T-helper 17 cell (primary cell): ENCODE measurements at regions not wholly inside any gene's neighbourhood (a gene's known extent, or its start where the extent isn't known, plus 50 kb on each side); places are given as distances from the start of the nearest gene placed in this dataset.
"Not testable (repeated sequence)": the region's sequence is repeated elsewhere in the genome, so short reads cannot be mapped to it uniquely, and the experiment has no call there.

Source experiments
- ATAC-seq: fragments of 150-1000 bp; cut with Tn5 transposase; 2 replicates; pipeline ENCODE4 v1.10.0; 2021; ENCODE audit warnings: mild to moderate bottlenecking, moderate library complexity
- DNase-seq, 3 donors: peaks; one replicate each; pipeline versions ENCODE4 v3.0.0 to v3.0.0-alpha.2; 2020 to 2021
- H3K9me3 ChIP-seq: one replicate; pipeline ENCODE4 v1.7.0; 2013; ENCODE audit warnings: low read length, mild to moderate bottlenecking; ENCODE audit not compliant: control insufficient read depth, poor library complexity, severe bottlenecking
- H3K27ac Mint-ChIP-seq: one replicate; pipeline ENCODE4 v1.8.0; 2022; ENCODE audit warnings: mild to moderate bottlenecking, moderate library complexity, mixed read lengths
- H3K27me3 Mint-ChIP-seq: one replicate; pipeline ENCODE4 v1.8.0; 2022; ENCODE audit warnings: mixed read lengths
- H3K36me3 Mint-ChIP-seq: one replicate; pipeline ENCODE4 v1.8.0; 2022; ENCODE audit warnings: low read depth, mixed read lengths
- H3K4me1 Mint-ChIP-seq: one replicate; pipeline ENCODE4 v1.8.0; 2022; ENCODE audit warnings: mild to moderate bottlenecking, mixed read lengths
- H3K4me3 Mint-ChIP-seq: one replicate; pipeline ENCODE4 v1.8.0; 2022; ENCODE audit warnings: mild to moderate bottlenecking, moderate library complexity, mixed read lengths

GRCh38 chr2:167833294-167833693, 414.1 kb downstream of the STK39 start:
- Mint-ChIP-seq H3K27ac (no peak overlapping the region), H3K36me3 (no peaks in the 10 kb centered on the region), H3K4me1 (no peaks in the 10 kb centered on the region), H3K4me3 (no peak overlapping the region), H3K27me3 (peaks cover 18% of the 10 kb centered on the region)
- DNase-seq, result no peak
- ATAC-seq, result no peak
- H3K9me3 ChIP-seq, result no peaks in the 10 kb centered on the region

DNA sequence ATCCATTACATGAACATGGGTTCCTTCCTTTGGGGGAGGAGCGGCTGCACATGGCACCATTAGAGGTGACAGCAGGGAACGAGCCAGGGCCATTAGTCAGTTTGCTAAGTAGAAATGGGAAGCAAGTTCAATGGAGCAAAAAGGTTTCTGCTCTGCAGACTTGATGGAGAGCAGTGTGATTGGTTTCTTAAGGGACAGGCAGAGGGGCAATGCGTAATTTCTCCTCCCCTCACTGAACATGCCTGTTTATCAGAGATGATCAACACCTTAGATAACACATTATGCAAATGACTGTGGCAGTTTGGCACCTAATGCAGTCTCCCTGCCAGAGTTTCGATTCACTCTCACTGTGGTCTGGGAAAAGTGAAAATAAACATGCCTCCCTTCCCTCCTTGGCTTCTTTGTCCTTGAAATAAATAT, 414.5 kb downstream of the STK39 start:
- Mint-ChIP-seq H3K36me3 (no peaks in the 10 kb centered on the region), H3K4me3 (no peak overlapping the region), H3K27me3 (peaks cover 18% of the 10 kb centered on the region), H3K27ac (no peak overlapping the region), H3K4me1 (no peaks in the 10 kb centered on the region)
- ATAC-seq (no peak), DNase-seq (no peak)
- no peaks in the 10 kb centered on the region for H3K9me3 ChIP-seq

GRCh38 chr2:167827352-167828097, 419.9 kb downstream of the STK39 start:
- no peak overlapping the region for H3K27ac Mint-ChIP-seq
- no peaks in the 10 kb centered on the region for H3K9me3 ChIP-seq
- no peaks in the 10 kb centered on the region for H3K36me3 Mint-ChIP-seq
- H3K4me1 Mint-ChIP-seq, result no peaks in the 10 kb centered on the region
- ATAC-seq (no peak), DNase-seq (no peak)
- peaks cover 11% of the 10 kb centered on the region for H3K27me3 Mint-ChIP-seq
- H3K4me3 Mint-ChIP-seq, result no peak overlapping the region

GRCh38 chr2:167826906-167827305, 420.5 kb downstream of the STK39 start:
- Mint-ChIP-seq H3K27ac (no peak overlapping the region), H3K36me3 (no peaks in the 10 kb centered on the region), H3K4me3 (no peak overlapping the region), H3K27me3 (peaks cover 6% of the 10 kb centered on the region), H3K4me1 (no peaks in the 10 kb centered on the region)
- ATAC-seq (no peak), DNase-seq (no peak)
- H3K9me3 ChIP-seq, result no peaks in the 10 kb centered on the region

- DNase-seq (no peak), ATAC-seq (no peak)
- peaks cover 6% of the 10 kb centered on the region for H3K27me3 Mint-ChIP-seq
- no peaks in the 10 kb centered on the region for H3K4me1 Mint-ChIP-seq
- H3K9me3 ChIP-seq, result no peaks in the 10 kb centered on the region
- H3K4me3 Mint-ChIP-seq, result no peak overlapping the region
- no peaks in the 10 kb centered on the region for H3K36me3 Mint-ChIP-seq
- H3K27ac Mint-ChIP-seq, result no peak overlapping the region
These were observed 421.7 kb downstream of the STK39 start for GRCh38 chr2:167825664-167826063.

- H3K4me1 Mint-ChIP-seq, result no peaks in the 10 kb centered on the region
These were observed 424.5 kb downstream of the STK39 start for GRCh38 chr2:167822690-167823465.

GRCh38 chr2:167820488-167820887, 426.9 kb downstream of the STK39 start:
- no peak for DNase-seq
- Mint-ChIP-seq H3K4me1 (no peaks in the 10 kb centered on the region), H3K27ac (no peak overlapping the region), H3K4me3 (no peak overlapping the region), H3K27me3 (peaks cover 4% of the 10 kb centered on the region), H3K36me3 (no peaks in the 10 kb centered on the region)
- no peak for ATAC-seq
- no peaks in the 10 kb centered on the region for H3K9me3 ChIP-seq

More at GRCh38 chr2:167822690-167823465, 424.5 kb downstream of the STK39 start:
- Mint-ChIP-seq H3K4me3 (no peak overlapping the region), H3K27ac (no peak overlapping the region), H3K27me3 (no peaks in the 10 kb centered on the region), H3K36me3 (no peaks in the 10 kb centered on the region)
- H3K9me3 ChIP-seq, result no peaks in the 10 kb centered on the region
- ATAC-seq, result no peak
- no peak for DNase-seq

- no peaks in the 10 kb centered on the region for H3K9me3 ChIP-seq
- Mint-ChIP-seq H3K36me3 (no peaks in the 10 kb centered on the region), H3K4me1 (no peaks in the 10 kb centered on the region), H3K27me3 (peaks cover 14% of the 10 kb centered on the region), H3K4me3 (no peak overlapping the region), H3K27ac (no peak overlapping the region)
- no peak for DNase-seq
- ATAC-seq, result no peak
These were observed 428.9 kb downstream of the STK39 start for GRCh38 chr2:167818521-167818920.

DNA sequence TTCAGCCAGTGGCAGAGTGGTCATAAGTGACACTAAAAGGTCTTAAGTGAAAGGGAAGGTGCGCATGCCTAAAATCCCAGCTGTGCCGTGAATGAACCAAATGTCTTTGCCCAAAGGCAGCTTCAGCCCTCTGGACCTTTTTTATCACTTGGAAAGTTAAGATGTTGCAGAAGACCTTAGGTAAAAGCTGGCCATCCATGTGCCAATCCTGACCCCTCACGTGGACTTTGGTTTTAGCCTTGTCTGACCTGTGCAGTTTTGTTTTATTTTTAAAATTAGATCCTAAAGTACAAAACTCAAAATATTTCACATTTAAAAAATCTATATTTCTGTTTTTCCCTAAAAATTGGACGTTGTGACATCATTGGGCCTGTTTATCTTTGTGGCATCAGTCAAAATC, 429.5 kb downstream of the STK39 start:
- Mint-ChIP-seq H3K27me3 (peaks cover 20% of the 10 kb centered on the region), H3K27ac (no peak overlapping the region), H3K4me3 (no peak overlapping the region), H3K4me1 (no peaks in the 10 kb centered on the region), H3K36me3 (no peaks in the 10 kb centered on the region)
- no peaks in the 10 kb centered on the region for H3K9me3 ChIP-seq
- DNase-seq, result no peak
- no peak for ATAC-seq

DNA sequence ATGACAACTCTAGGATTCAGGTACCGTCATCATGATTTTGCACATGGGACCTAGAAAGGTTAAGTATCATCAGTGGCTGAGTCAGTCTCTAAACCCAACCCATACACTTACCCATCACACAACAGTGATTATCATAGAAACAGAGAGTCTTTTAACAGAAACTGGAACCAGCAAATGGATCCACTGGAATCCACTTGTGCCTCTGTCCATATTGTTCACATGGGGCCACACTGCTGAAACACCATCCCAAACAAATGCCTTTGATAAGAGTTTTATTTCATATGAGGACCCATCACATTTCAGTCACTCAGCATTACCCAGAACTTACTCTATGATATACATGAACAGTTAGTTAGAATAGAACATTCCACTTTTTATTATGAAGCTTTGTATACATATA, 430.0 kb downstream of the STK39 start:
- no peaks in the 10 kb centered on the region for H3K4me1 Mint-ChIP-seq

DNA sequence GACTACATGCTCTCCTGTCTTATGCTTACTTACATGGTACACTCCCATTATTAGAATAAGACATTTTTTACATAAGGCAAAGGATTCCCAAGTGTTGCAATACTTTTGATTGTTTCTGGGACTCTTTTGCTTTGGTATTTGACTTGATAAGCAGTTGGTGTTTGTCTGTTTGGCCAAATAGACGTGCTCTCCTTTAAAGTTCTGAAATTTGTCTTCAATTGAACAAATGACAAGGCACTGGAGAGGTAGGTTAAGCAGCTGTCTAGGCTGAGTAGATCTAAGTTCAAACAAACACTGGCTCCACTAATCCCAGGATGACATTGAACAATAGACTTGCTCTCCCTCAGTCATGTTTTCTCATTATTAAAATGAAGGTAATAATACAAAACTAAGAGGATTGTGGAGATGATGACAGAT, 430.5 kb downstream of the STK39 start:
- Mint-ChIP-seq H3K36me3 (no peaks in the 10 kb centered on the region), H3K4me3 (no peak overlapping the region), H3K4me1 (no peaks in the 10 kb centered on the region), H3K27me3 (peaks cover 21% of the 10 kb centered on the region), H3K27ac (no peak overlapping the region)
- no peaks in the 10 kb centered on the region for H3K9me3 ChIP-seq
- DNase-seq (no peak), ATAC-seq (no peak)

More for the DNA sequence above, 430.0 kb downstream of the STK39 start:
- no peaks in the 10 kb centered on the region for H3K9me3 ChIP-seq
- no peak overlapping the region for H3K27ac Mint-ChIP-seq
- no peak for DNase-seq
- H3K4me3 Mint-ChIP-seq, result no peak overlapping the region
- peaks cover 21% of the 10 kb centered on the region for H3K27me3 Mint-ChIP-seq
- no peaks in the 10 kb centered on the region for H3K36me3 Mint-ChIP-seq
- ATAC-seq, result no peak

DNA sequence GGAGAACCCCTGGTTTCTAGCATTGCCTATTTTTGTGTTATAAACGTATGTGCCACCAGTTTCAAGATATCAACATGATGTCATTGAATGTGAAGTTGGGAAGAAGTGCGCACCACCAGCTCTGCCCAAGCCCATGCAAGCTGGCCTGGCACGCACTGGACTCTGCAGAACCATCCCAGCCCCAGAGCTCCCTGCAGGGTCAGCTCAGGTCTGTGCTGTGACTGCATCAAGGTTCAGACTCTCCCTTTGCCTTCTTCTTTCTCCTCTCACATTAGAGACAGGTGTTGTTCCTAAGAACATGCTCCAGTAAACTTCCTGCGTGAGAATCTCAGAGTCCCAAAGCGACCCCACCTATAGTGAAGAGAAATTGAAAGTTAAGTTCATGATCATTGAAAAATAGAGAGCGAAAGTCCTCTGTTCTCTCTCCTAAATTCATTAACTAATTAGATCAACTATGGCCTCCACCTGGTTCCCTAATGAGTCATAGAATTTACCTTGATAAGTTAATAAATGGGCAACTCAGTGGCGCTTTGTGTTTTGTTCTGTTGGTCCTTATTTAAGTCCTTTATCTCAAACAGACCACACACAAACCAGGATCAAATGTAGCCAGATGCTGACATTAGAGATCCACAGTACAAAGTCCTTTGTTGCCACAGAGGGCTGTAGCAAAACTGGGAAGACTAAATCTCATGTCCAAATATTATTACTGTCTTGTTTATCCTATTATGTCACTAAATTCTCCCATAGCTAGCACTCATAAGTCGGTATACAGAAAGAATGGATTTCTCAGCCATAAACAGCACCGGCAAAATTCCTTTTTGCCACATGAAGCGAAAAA, 432.3 kb downstream of the STK39 start:
- Mint-ChIP-seq H3K36me3 (no peaks in the 10 kb centered on the region), H3K4me3 (no peak overlapping the region), H3K27ac (no peak overlapping the region)

GRCh38 chr2:167814482-167814880, 432.9 kb downstream of the STK39 start:
- not testable (repeated sequence) for ATAC-seq, H3K27ac Mint-ChIP-seq
- peaks cover 21% of the 10 kb centered on the region for H3K27me3 Mint-ChIP-seq

More for the DNA sequence above, 432.3 kb downstream of the STK39 start:
- H3K9me3 ChIP-seq, result no peaks in the 10 kb centered on the region
- no peak for DNase-seq
- H3K27me3 Mint-ChIP-seq, result peaks cover 21% of the 10 kb centered on the region
- no peaks in the 10 kb centered on the region for H3K4me1 Mint-ChIP-seq
- ATAC-seq, result no peak

More at GRCh38 chr2:167814482-167814880, 432.9 kb downstream of the STK39 start:
- H3K9me3 ChIP-seq, H3K4me3 Mint-ChIP-seq, DNase-seq, H3K36me3 Mint-ChIP-seq, H3K4me1 Mint-ChIP-seq: not testable (repeated sequence)
